LNCaP clone FGC (cell line): ENCODE measurements at regions not wholly inside any gene's neighbourhood (a gene's known extent, or its start where the extent isn't known, plus 50 kb on each side); places are given as distances from the start of the nearest gene placed in this dataset.

ENCODE experiments used
- DNase-seq: peaks from one replicate; pipeline ENCODE4 v3.0.0-alpha.2; 2011; ENCODE audit warnings: low read depth
- H3K4me3 ChIP-seq: 2 replicates; pipeline ENCODE4 v1.5.1; 2011; ENCODE audit warnings: mild to moderate bottlenecking, low read depth, low read length, control low read depth
- TF ChIP-seq, protein P1 (sequence below): IDR thresholded peaks from 2 replicates; pipeline ENCODE4 v1.5.1; 2012; ENCODE audit warnings: mild to moderate bottlenecking; ENCODE audit not compliant: control insufficient read depth, insufficient read depth; ENCODE audit errors: extremely low read depth

DNA sequence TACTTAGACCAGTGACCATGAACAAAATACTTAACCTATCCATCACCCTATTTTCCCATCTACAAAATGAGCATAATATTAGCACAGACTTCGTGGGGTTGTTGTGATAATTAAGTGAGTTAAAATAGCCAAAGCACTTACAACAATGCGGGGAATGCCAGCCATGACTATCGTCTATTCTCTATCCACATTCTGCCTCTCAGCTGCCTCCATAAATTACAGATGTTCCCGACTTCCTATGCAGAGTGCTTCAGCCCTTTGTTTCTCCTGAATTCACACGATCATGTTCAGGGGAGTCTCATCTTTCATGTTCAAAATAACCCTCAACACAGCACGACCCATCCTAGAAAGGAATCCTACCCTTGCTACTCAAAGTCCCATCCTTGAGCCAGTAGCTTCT, 211.6 kb downstream of the EN1 start:
- TF ChIP-seq, protein P1, sequence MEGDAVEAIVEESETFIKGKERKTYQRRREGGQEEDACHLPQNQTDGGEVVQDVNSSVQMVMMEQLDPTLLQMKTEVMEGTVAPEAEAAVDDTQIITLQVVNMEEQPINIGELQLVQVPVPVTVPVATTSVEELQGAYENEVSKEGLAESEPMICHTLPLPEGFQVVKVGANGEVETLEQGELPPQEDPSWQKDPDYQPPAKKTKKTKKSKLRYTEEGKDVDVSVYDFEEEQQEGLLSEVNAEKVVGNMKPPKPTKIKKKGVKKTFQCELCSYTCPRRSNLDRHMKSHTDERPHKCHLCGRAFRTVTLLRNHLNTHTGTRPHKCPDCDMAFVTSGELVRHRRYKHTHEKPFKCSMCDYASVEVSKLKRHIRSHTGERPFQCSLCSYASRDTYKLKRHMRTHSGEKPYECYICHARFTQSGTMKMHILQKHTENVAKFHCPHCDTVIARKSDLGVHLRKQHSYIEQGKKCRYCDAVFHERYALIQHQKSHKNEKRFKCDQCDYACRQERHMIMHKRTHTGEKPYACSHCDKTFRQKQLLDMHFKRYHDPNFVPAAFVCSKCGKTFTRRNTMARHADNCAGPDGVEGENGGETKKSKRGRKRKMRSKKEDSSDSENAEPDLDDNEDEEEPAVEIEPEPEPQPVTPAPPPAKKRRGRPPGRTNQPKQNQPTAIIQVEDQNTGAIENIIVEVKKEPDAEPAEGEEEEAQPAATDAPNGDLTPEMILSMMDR: no peak
- H3K4me3 ChIP-seq: no peak overlapping the region
- no peak for DNase-seq

DNA sequence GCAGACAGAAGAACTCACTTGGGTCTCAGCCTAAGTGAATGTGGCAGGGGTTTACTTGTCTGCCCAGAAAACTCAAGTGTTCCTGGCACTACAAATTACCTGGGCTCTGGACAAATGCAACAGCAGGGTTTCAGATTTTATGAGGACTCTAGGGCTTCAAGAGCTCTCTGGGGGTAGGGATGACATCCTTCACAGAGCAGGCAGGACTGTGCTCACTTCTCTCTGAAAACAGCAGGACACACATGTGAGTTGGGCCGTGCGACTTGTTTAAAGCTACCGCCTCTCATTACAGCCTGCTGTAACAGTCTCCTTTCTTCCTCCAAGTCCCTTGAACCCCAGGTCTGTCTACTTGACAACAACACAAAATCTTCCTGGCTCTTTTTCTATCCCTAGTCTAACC, 212.6 kb downstream of the EN1 start:
- TF ChIP-seq, protein P1: no peak
- no peak overlapping the region for H3K4me3 ChIP-seq
- no peak for DNase-seq

DNA sequence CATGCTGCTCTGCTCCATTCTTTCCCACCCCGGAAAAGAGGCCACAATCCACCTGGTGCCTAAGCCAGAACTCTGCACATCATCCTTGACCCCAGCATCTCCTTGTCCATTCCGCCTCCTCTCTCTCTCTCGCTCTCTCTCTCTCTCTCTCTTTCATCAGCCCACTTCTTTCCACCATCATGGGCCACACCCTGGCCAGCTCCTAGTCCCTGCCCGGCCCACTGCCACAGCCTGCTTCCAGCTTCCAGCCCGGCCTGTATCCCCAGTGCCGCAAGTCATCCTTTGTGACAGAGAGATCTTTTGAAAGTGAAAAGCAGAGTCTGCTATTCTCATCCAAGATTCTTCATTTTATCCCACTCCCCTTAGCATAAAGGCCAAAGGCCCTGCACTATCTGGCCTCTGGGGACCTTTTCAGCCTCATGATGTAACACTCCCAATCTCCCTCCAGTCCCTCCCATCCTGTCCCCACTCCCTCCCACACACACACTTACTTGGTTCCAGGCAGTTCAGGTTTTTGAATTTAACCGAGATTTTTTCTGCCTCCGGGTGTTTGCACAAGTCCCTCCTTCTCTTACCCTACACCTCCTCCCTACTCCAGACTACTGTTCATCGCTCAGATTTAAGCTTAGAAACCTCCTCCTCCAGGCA, 214.0 kb downstream of the EN1 start:
- no peak overlapping the region for H3K4me3 ChIP-seq
- TF ChIP-seq, protein P1: no peak
- DNase-seq: no peak

DNA sequence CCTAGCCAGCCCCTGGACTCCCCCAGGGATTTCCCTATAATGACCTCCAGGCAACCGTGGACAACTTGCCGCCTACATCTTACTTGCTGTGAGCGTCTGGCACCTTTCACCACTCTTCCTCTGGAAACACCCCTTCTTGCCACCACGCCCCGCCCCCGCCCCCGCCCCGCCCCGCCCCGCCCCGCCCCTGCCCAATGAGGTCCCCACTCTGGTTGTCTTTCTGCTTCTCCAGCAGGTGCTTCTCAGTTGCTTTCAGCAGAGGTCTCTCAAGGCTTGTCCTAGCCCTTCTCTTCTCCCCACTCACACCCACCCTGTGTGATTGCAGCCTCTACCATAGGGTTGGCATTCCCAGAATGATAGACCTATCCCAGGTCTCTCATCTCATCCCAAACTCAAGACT, 214.5 kb downstream of the EN1 start:
- H3K4me3 ChIP-seq: no peak overlapping the region
- TF ChIP-seq, protein P1: no peak
- DNase-seq: no peak

DNA sequence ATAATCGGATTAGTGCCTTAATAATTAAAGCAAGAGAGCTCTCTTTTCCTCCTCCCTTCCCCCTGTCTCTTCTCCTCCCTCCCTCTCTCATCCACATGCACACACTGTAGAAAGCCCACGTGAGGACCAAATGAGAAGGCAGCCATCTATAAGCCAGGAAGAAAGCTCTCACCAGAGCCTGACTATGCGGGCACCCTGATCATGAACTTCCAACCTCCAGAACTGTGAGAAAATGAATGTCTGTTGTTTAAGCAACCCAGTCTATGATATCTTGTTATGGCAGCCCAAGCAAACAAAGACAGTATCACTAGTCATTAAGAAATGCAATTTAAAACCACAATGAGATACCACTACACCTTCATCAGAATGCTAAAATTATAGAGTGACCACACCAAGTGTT, 220.3 kb downstream of the EN1 start:
- no peak overlapping the region for H3K4me3 ChIP-seq
- DNase-seq: no peak
- TF ChIP-seq, protein P1: no peak

DNA sequence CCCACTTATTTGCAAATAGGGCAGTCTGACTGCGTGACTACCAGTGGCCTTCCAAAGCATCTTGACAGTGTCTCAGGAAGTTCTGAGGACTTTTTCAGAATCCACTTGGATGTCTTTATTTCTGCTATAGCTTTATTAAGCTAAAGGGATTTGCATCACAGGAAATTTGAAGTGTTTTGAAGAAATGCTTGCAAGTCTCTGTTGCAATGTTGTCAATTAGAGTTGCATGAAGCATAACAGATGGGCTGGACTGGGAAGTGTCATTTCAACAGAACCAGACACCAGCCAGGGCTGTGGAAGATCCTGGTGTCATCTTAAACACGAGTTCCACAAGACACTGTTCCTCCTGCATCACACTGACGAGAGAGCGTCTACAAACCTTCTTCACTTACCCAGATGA, 224.5 kb downstream of the EN1 start:
- DNase-seq: no peak
- TF ChIP-seq, protein P1: no peak
- H3K4me3 ChIP-seq: no peak overlapping the region

DNA sequence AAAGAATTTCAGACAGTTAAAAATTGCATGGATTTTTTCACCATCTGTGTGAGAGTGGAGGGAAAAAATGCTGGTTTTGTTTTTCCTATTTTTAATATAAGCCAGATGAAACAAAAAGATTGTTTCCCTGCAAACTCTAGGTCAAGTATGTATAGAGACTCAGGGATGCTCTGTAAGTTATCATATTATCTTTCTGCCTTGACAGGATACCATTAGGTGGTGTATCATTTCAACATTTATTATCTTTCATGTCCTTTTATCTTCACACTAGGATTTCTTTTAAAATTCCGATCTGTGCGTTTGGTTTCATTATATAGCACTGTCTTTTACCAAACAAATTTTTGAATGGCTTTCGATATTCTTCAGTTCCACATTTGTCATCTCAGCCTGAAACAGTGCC, 225.3 kb downstream of the EN1 start:
- DNase-seq: no peak
- TF ChIP-seq, protein P1: no peak

More for the DNA sequence above, 225.3 kb downstream of the EN1 start:
- H3K4me3 ChIP-seq: no peak overlapping the region
